GM19023 (cell line): ENCODE measurements at regions not wholly inside any gene's neighbourhood (a gene's known extent, or its start where the extent isn't known, plus 50 kb on each side); places are given as distances from the start of the nearest gene placed in this dataset.

ENCODE experiments used
- ATAC-seq: cut with Tn5 transposase; IDR thresholded peaks from one replicate; pipeline ENCODE4 v1.9.1; 2021; ENCODE audit warnings: mild to moderate bottlenecking, moderate library complexity; ENCODE audit not compliant: unreplicated experiment

DNA sequence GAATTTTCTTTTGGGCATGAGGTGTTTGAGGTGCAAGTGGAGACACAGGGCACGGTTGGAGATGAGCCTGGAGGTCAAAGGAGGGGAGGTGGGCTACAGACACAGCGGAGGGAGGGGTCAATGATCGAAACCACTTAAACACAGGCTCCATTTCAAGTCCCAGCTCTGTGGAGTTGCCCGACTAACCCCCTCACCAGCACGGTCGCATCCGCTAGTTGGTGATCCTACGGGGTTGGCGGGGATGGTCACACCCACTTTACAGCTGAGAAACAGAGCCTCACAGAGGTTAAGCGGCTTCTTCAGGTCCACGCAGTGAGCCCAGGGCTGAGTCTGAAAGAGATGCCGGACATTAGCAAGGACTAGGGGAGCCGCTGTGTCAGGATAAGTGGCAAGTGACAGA lies 60.1 kb upstream of the RUNX3 start:
- no peak for ATAC-seq

GRCh38 chr1:24989082-24989481 lies 59.0 kb upstream of the RUNX3 start:
- no peak for ATAC-seq

DNA sequence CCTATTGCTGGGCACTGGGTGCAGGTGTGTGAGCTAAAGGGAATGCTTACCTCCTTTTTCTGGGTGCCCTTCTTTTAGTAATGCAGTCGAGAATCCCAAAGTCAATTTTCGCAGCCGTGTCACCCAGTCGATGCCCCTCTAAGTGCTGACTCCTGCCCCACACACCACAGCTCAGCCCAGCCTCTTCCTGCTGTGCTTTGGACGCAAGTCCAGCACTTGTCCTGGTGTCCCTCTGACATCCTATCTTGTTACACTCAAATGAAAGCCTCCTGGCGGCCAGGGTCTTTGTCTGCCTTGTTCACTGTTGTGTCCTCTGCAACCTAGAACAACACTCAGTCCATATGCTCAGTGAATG lies 58.5 kb upstream of the RUNX3 start:
- no peak for ATAC-seq

DNA sequence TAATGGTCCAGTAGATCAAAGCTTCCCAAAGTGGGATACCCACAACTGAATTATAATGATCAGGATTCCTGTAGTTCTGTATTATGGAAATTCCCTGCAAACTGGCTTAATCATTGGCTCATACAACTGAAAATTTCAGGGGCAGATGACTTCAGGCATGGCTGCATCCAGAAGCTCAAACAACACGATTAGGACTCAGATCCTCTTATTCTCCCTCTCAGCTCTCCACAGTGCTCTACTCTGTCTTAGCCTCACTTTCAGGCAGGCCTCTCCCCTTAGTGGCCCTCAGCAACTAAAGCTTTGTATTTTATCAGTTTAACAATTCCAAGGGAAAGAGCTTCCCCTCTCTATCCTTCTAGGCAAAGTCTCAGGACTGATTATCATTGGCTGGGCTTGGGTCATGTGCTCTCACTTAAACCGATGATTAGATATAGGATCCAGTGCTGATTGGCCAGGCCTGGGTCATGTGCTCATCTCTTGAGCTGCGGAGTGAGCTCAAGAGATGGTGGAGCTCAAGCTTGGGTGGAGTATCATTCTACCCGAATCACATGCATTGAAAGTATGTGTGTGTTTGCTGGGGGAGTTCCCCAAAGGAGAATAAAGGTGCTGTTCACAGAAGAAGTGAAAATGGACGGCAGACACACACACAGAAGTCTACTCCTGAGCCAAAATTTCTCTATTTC lies 57.9 kb upstream of the RUNX3 start:
- no peak for ATAC-seq

GRCh38 chr1:24987424-24987823 lies 57.3 kb upstream of the RUNX3 start:
- no peak for ATAC-seq

- no peak for ATAC-seq
Observed at GRCh38 chr1:24986372-24986965, 56.4 kb upstream of the RUNX3 start.

DNA sequence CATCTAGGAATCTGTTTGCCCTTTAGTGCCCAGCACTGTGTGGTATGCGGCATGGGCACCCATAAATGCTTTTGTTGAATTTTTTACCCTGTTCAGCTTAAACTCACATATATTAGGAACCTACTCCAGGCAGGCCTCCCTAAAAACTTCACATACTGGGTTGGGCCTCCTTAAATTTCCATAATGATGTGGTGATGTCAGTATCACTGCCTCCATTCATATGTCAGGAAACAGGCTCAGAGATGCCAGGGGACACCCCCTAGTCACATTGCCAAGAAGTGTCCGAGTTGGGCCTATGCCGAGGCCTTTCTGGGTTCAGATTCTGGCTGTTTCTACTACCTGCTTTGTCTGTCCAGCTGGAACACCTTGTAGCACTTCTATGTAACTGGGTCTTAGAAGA lies 55.7 kb upstream of the RUNX3 start:
- no peak for ATAC-seq

DNA sequence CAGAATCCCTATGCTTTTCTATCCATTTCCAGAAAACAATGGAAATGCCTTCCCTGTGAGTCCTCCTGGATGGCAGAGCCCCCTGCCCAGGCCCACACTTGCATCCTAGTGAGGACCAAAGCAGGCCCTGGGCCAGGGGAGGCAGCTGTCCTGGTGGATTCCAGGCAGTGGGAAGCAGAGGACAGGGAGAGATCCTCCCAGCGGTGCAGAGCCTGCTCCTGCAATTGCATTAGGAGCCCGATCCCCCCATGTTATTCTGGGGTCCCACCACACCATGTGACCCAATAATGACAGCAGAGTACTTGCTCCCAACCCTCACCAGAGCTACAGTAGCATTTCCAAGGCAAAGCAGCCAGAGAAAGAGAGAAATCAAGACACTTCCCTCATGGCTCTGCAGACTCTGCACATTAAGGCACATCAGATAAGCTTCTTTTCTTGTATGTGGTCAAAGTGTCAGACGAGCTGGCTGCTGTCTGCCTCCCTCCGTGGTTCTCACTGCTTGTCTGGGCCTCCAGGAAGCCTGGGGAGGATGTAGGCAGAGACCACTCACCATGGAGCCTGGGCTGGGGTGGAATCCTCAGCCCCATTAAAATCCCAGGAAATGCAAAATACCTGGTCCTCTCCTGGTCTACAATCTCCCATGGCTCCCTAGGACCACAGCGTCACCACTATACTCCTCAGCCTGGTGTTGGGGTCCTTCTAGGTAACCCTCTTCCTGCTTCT lies 54.9 kb upstream of the RUNX3 start:
- ATAC-seq = no peak

DNA sequence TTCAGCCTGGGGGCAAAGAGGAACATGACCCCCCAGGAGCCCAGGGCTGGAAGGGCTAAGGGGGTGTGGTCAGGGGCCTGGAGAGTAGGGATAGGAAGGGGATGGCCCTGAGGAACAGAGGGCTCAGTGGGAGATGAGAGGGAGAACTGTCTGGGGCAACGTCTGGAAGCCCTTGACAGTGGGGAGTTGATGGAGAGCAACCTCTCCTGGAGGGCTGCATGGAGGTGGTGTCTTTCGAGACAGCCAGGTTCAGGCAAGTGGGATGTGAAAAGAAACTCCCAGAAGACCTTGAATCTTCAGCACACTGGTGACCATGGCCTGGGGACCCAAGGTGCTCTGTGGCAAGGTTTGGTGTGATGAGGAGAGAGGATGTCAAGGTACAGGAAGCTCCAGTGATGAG lies 54.2 kb upstream of the RUNX3 start:
- no peak for ATAC-seq

- ATAC-seq = no peak
Observed at GRCh38 chr1:24983006-24983680, 53.1 kb upstream of the RUNX3 start.

GRCh38 chr1:24981631-24982005 lies 51.5 kb upstream of the RUNX3 start:
- no peak for ATAC-seq

DNA sequence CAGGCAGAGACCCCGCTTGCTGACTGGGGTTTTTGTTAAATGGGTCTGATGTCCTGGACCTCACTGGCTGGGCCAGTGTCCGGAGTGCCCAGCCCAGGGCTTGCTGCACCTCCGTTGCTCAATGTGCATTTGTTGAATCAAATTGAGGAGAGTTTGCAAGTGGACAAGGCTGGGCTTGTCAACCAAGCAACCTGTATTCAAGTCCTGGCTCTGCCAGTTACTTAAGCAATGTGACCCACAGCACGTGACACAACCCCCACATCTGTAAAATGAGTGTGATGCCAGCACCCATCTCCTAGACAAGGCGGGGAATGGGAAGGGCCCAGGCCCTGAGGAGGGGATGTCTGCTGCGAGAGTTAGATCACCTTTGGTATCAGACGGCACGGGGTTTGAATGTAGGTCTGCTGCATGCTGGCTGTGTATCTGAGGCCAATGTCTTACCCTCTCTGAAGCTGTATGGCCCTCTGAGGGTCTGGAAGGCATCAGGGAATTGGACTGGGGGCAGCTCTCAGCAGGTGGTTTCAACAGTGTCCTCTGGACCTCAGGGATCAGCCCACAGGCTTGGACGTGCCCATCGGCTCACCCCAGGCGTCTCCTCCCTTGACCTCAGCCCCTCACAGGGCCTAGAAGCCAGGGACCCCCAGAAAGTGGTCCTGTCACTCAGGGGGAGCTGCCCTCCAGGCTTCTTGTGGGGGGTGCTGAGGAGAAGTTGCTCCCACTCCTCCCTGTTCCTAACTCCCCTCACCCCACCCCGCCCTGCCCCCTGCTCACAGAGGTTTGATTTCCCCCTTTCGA lies 51.0 kb upstream of the RUNX3 start:
- no peak for ATAC-seq
